Trophoblast cell (in vitro differentiated cells and primary cell): ENCODE measurements at regions not wholly inside any gene's neighbourhood (a gene's known extent, or its start where the extent isn't known, plus 50 kb on each side); places are given as distances from the start of the nearest gene placed in this dataset.

Experiments
- DNase-seq, 2 donors: peaks; one replicate each; pipeline ENCODE4 v3.0.0-alpha.2; 2016
- H2AFZ ChIP-seq: 2 replicates; pipeline ENCODE4 v1.6.1; 2013; ENCODE audit warnings: low read length, moderate library complexity, mild to moderate bottlenecking; ENCODE audit not compliant: insufficient read depth, poor library complexity
- H2AK5ac ChIP-seq: 2 replicates; pipeline ENCODE4 v1.6.1; 2013; ENCODE audit warnings: mild to moderate bottlenecking, low read length
- H2BK120ac ChIP-seq: 2 replicates; pipeline ENCODE4 v1.6.1; 2013; ENCODE audit warnings: low read length, mild to moderate bottlenecking, moderate library complexity; ENCODE audit not compliant: insufficient read depth, poor library complexity
- H2BK12ac ChIP-seq: 2 replicates; pipeline ENCODE4 v1.6.1; 2013; ENCODE audit warnings: mild to moderate bottlenecking, low read length, moderate library complexity
- H2BK5ac ChIP-seq: 2 replicates; pipeline ENCODE4 v1.6.1; 2013; ENCODE audit warnings: low read length, low read depth, moderate library complexity, mild to moderate bottlenecking; ENCODE audit not compliant: poor library complexity
- H3K14ac ChIP-seq: 2 replicates; pipeline ENCODE4 v1.6.1; 2013; ENCODE audit warnings: mild to moderate bottlenecking, low read length
- H3K18ac ChIP-seq: 2 replicates; pipeline ENCODE4 v1.6.1; 2013; ENCODE audit warnings: mild to moderate bottlenecking, low read length
- H3K23ac ChIP-seq: 2 replicates; pipeline ENCODE4 v1.6.1; 2013; ENCODE audit warnings: low read length
- H3K27ac ChIP-seq: 2 replicates; pipeline ENCODE4 v1.5.1; 2013; ENCODE audit warnings: low read depth, mild to moderate bottlenecking, inconsistent platforms, low read length, moderate library complexity
- H3K27me3 ChIP-seq: 2 replicates; pipeline ENCODE4 v1.6.1; 2013; ENCODE audit warnings: inconsistent platforms, mild to moderate bottlenecking, low read length, moderate library complexity; ENCODE audit not compliant: insufficient read depth
- H3K36me3 ChIP-seq, 2 experiments: 1 replicate in 1 of 2; 2 replicates in 1 of 2; pipeline ENCODE4 v1.6.1; 2013; ENCODE audit warnings: low read length in 2 of 2, mild to moderate bottlenecking in 2 of 2, moderate library complexity in 1 of 2; ENCODE audit not compliant: insufficient read depth in 2 of 2, control insufficient read depth in 1 of 2
- H3K4ac ChIP-seq: 2 replicates; pipeline ENCODE4 v1.6.1; 2013; ENCODE audit warnings: low read depth, mild to moderate bottlenecking, low read length, moderate library complexity
- H3K4me1 ChIP-seq, 2 experiments: 1 replicate in 1 of 2; 2 replicates in 1 of 2; pipeline ENCODE4 v1.6.1; 2013; ENCODE audit warnings: low read length in 2 of 2, mild to moderate bottlenecking in 2 of 2, moderate library complexity in 1 of 2; ENCODE audit not compliant: insufficient read depth in 2 of 2, control insufficient read depth in 1 of 2
- H3K4me2 ChIP-seq: 2 replicates; pipeline ENCODE4 v1.6.1; 2013; ENCODE audit warnings: inconsistent platforms, mild to moderate bottlenecking, low read length, moderate library complexity
- H3K4me3 ChIP-seq: 2 replicates; pipeline ENCODE4 v1.5.1; 2013; ENCODE audit warnings: mild to moderate bottlenecking, low read depth, low read length, inconsistent platforms
- H3K79me1 ChIP-seq: one replicate; pipeline ENCODE4 v1.6.1; 2013; ENCODE audit warnings: low read length
- H3K79me2 ChIP-seq: 2 replicates; pipeline ENCODE4 v1.6.1; 2013; ENCODE audit warnings: low read length, mild to moderate bottlenecking; ENCODE audit not compliant: control insufficient read depth, insufficient read depth, poor library complexity
- H3K9ac ChIP-seq: 2 replicates; pipeline ENCODE4 v1.6.1; 2013; ENCODE audit warnings: mild to moderate bottlenecking, low read length
- H3K9me3 ChIP-seq: 2 replicates; pipeline ENCODE4 v1.6.1; 2013; ENCODE audit warnings: low read depth, mild to moderate bottlenecking, control low read depth, inconsistent platforms, low read length; ENCODE audit not compliant: insufficient read depth
- H4K12ac ChIP-seq: 2 replicates; pipeline ENCODE4 v1.6.1; 2013; ENCODE audit warnings: low read depth, mild to moderate bottlenecking, low read length, moderate library complexity
- H4K8ac ChIP-seq: 2 replicates; pipeline ENCODE4 v1.6.1; 2013; ENCODE audit warnings: low read depth, mild to moderate bottlenecking, low read length, moderate library complexity
- H4K91ac ChIP-seq: one replicate; pipeline ENCODE4 v1.6.1; 2013; ENCODE audit warnings: low read depth, mild to moderate bottlenecking, low read length, moderate library complexity
- WGBS: extraction: QIAGEN DNeasy Blood & Tissue Kit; methylation state at CpG from one replicate; pipeline ENCODE4 v1.1.7; 2013; ENCODE audit warnings: missing lambda C conversion rate; ENCODE audit not compliant: insufficient read length, insufficient coverage; ENCODE audit errors: extremely low coverage; 5-methylcytosine and 5-hydroxymethylcytosine counted together

DNA sequence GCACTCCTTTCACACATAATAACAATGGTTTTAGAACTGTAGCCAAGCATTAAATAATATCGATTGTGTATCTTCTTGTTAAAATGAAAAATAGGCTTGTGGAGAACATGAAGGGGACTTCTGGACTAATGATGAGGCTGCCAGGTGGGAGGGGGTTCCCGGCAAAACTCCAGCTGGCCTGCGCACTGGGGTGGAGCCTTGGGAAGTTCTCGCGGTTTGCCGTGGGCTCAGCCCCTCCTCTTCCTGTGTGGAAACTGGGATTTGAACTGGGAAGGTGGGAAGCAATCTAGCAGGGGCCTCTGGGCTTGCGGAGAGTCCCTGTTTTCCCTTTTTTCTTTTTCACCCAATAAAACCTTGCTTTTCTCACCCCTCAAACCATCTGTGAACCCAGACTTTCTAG, 113.7 kb upstream of the SLITRK1 start:
- no peak overlapping the region for H3K4me2 ChIP-seq
- no peak overlapping the region for H3K9ac ChIP-seq
- no peak overlapping the region for H3K23ac ChIP-seq
- H3K27ac ChIP-seq = no peak overlapping the region
- no peak overlapping the region for H2BK5ac ChIP-seq
- H4K8ac ChIP-seq = no peak overlapping the region
- H3K18ac ChIP-seq = no peak overlapping the region
- no peaks in the 10 kb centered on the region for H3K27me3 ChIP-seq
- no CpG with 5 or more reads among the region's 7 CpGs for WGBS
- H2AK5ac ChIP-seq = no peak overlapping the region
- H3K4ac ChIP-seq = no peak overlapping the region
- H3K79me2 ChIP-seq = no peaks in the 10 kb centered on the region
- no peak overlapping the region for H4K12ac ChIP-seq
- no peaks in the 10 kb centered on the region for H3K79me1 ChIP-seq
- H4K91ac ChIP-seq = no peak overlapping the region
- no peak overlapping the region for H2BK12ac ChIP-seq
- H3K36me3 ChIP-seq = no peaks in the 10 kb centered on the region
- H3K4me3 ChIP-seq = no peak overlapping the region
- no peak for DNase-seq
- H3K4me1 ChIP-seq = no peaks in the 10 kb centered on the region
- H3K14ac ChIP-seq = no peak overlapping the region
- H2AFZ ChIP-seq = no peak overlapping the region
- no peak overlapping the region for H2BK120ac ChIP-seq
- no peaks in the 10 kb centered on the region for H3K9me3 ChIP-seq

DNA sequence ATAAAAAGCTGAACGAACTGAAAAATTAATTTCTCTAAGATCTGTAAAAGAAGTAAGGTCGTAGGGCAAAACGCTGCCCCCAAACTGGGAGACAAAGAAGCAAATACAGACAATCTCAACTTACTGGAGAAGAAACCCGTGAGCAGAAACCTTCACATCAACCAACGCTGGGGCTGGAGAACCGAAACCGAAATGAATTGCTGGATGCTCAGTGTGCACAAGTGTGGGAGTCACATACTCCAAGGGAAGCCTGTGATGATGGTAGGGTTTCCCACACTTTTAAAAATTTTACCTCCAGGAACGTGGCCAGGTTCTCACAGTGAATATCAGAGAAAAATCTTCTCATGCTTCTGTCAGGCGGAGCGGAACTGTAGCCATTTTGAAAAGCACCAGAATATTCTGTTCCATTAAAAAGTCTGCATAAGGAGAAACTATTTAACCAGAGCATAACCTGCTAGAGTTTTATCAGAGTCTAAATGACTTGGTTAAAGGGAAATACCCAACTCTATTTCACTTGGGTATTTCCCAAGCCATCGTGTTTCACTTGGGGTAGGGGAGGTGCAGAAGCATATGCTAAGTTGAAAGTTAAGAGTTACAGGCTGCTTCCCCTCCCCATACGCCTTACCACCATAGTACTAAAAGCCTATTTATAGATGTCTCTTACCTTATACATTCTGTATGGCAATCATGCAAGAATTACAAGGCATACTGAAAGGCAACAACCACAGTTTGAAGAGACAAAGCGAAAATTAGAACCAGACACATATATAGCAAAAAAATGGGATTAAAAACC, 110.5 kb upstream of the SLITRK1 start:
- no peak overlapping the region for H3K4me3 ChIP-seq
- H2BK12ac ChIP-seq = no peak overlapping the region
- H3K27ac ChIP-seq = no peak overlapping the region
- no peak overlapping the region for H4K8ac ChIP-seq
- H2AK5ac ChIP-seq = no peak overlapping the region
- H2AFZ ChIP-seq = no peak overlapping the region
- no peak overlapping the region for H3K4me2 ChIP-seq
- no peak for DNase-seq
- no peak overlapping the region for H3K23ac ChIP-seq
- no peaks in the 10 kb centered on the region for H3K79me1 ChIP-seq
- H3K18ac ChIP-seq = no peak overlapping the region
- H4K12ac ChIP-seq = no peak overlapping the region
- H3K4me1 ChIP-seq = no peaks in the 10 kb centered on the region
- H3K36me3 ChIP-seq = no peaks in the 10 kb centered on the region
- no peak overlapping the region for H4K91ac ChIP-seq
- H3K79me2 ChIP-seq = no peaks in the 10 kb centered on the region
- H3K4ac ChIP-seq = no peak overlapping the region
- H2BK120ac ChIP-seq = no peak overlapping the region
- H3K14ac ChIP-seq = no peak overlapping the region
- H3K27me3 ChIP-seq = no peaks in the 10 kb centered on the region
- no peak overlapping the region for H2BK5ac ChIP-seq
- WGBS = no CpG with 5 or more reads among the region's 13 CpGs
- H3K9ac ChIP-seq = no peak overlapping the region
- no peaks in the 10 kb centered on the region for H3K9me3 ChIP-seq

DNA sequence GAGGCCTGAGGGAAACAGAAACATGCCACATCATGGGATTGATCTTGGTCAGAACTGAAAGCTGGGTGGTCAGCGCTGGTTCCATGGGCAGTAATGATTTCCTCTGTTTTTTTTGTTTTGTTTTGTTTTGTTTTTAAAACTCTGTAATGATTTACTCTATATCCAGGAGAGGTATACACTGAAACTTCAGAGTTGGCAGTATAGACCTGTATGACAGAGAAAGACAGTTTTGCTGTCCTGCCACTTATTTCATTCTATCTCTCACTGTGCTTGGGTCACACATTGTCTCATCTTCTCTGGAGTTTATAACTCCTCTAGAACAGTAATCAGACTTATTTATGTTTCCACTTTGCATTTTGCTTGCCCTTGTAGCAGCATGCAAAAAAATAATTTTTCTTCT, 105.1 kb upstream of the SLITRK1 start:
- Histone ChIP-seq H2AK5ac (no peak overlapping the region), H3K27ac (no peak overlapping the region), H3K4me2 (no peak overlapping the region), H2AFZ (no peak overlapping the region), H3K4me1 (no peaks in the 10 kb centered on the region), H3K79me1 (no peaks in the 10 kb centered on the region), H3K4ac (no peak overlapping the region), H3K36me3 (no peaks in the 10 kb centered on the region), H3K14ac (no peak overlapping the region), H3K18ac (no peak overlapping the region), H3K9me3 (no peaks in the 10 kb centered on the region), H4K8ac (no peak overlapping the region), H4K91ac (no peak overlapping the region), H2BK12ac (no peak overlapping the region), H3K23ac (no peak overlapping the region), H3K79me2 (no peaks in the 10 kb centered on the region), H3K4me3 (no peak overlapping the region), H4K12ac (no peak overlapping the region), H3K9ac (no peak overlapping the region), H3K27me3 (no peaks in the 10 kb centered on the region), H2BK120ac (no peak overlapping the region), H2BK5ac (no peak overlapping the region)
- WGBS = no CpG with 5 or more reads among the region's 1 CpG
- no peak for DNase-seq

DNA sequence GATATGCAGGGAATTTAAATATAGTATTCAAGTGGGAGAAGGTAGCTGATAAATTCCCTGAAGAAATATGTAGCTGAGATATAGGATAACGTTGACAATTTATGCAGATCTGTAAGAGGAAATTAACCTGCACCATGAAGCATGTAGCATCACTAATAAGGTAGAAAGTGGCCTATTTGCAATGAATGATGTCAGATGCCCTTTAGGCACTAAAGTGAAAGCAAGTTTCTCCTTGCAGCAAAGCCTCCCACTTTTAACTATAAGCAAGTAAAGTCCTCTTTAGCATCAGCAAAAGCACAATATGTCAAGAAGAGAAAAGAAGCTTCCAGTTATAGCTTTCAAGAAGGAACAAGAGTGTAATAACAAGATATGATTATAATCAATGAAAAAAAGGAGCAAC, 102.5 kb upstream of the SLITRK1 start:
- H2AK5ac ChIP-seq = no peak overlapping the region
- no peak overlapping the region for H4K8ac ChIP-seq
- no peak overlapping the region for H4K12ac ChIP-seq
- H3K4me3 ChIP-seq = no peak overlapping the region
- no CpG with 5 or more reads among the region's 1 CpG for WGBS
- H3K9ac ChIP-seq = no peak overlapping the region
- no peak overlapping the region for H3K18ac ChIP-seq
- H3K36me3 ChIP-seq = no peaks in the 10 kb centered on the region
- H3K79me1 ChIP-seq = no peaks in the 10 kb centered on the region
- H3K14ac ChIP-seq = no peak overlapping the region
- no peak overlapping the region for H2BK120ac ChIP-seq
- H3K23ac ChIP-seq = no peak overlapping the region
- no peaks in the 10 kb centered on the region for H3K9me3 ChIP-seq
- no peaks in the 10 kb centered on the region for H3K79me2 ChIP-seq
- no peaks in the 10 kb centered on the region for H3K27me3 ChIP-seq
- no peak overlapping the region for H2BK5ac ChIP-seq
- no peak overlapping the region for H2BK12ac ChIP-seq
- H4K91ac ChIP-seq = no peak overlapping the region
- no peak overlapping the region for H3K4ac ChIP-seq
- no peaks in the 10 kb centered on the region for H3K4me1 ChIP-seq
- no peak for DNase-seq
- no peak overlapping the region for H3K27ac ChIP-seq
- no peak overlapping the region for H3K4me2 ChIP-seq
- H2AFZ ChIP-seq = no peak overlapping the region
